Panc1 (cell line): ENCODE measurements at regions not wholly inside any gene's neighbourhood (a gene's known extent, or its start where the extent isn't known, plus 50 kb on each side); places are given as distances from the start of the nearest gene placed in this dataset.

Experiments
- ATAC-seq: fragments of 200-7000 bp; cut with Tn5 transposase; 2 replicates; pipeline ENCODE4 v1.9.1; 2020; ENCODE audit warnings: mild to moderate bottlenecking, moderate library complexity
- BruUV-seq: library from RNA; stranded (reverse); fragments of 400-500 nt; replicated peaks from 2 replicates; lab custom pipeline; 2021; lab: Mats Ljungman, UMichigan
- CTCF ChIA-PET: fragments of 300-600 bp; sonication (Branson Sonifier 250); formaldehyde crosslinking; loops from one replicate; lab custom pipeline; 2022; ENCODE audit warnings: antibody characterized with exemption; lab: Charles Lee
- POLR2A ChIA-PET: fragments of 300-600 bp; sonication (Branson Sonifier 250); formaldehyde crosslinking; loops from one replicate; lab custom pipeline; 2022; ENCODE audit warnings: antibody characterized with exemption; lab: Charles Lee
- DNase-seq: peaks from one replicate; pipeline ENCODE4 v3.0.0-alpha.2; 2010; ENCODE audit warnings: low read depth, low spot score
- H3K27ac ChIP-seq: 2 replicates; pipeline ENCODE4 v1.5.1; 2011; ENCODE audit warnings: mild to moderate bottlenecking, low read length, inconsistent platforms
- H3K27me3 ChIP-seq: fragments of 200-500 bp; sonication (Bioruptor generic); 2 replicates; pipeline ENCODE4 v1.6.0; 2014; ENCODE audit warnings: low read length, inconsistent platforms; ENCODE audit not compliant: control insufficient read depth, insufficient read depth
- H3K36me3 ChIP-seq: fragments of 200-500 bp; sonication (Bioruptor generic); 2 replicates; pipeline ENCODE4 v1.5.1; 2014; ENCODE audit warnings: inconsistent platforms, mild to moderate bottlenecking, low read length, moderate library complexity; ENCODE audit not compliant: control insufficient read depth, insufficient read depth
- H3K4me1 ChIP-seq: 2 replicates; pipeline ENCODE4 v1.5.1; 2011; ENCODE audit warnings: inconsistent platforms, mild to moderate bottlenecking, low read length, moderate library complexity; ENCODE audit not compliant: control insufficient read depth, insufficient read depth
- H3K4me3 ChIP-seq, 2 experiments: 2 replicates each; pipeline ENCODE4 v1.5.1; 2011 to 2012; ENCODE audit warnings: low read depth in 2 of 2, low read length in 2 of 2, mild to moderate bottlenecking in 2 of 2, inconsistent platforms in 1 of 2, moderate library complexity in 1 of 2
- H3K9me3 ChIP-seq: fragments of 200-500 bp; sonication (Bioruptor generic); 2 replicates; pipeline ENCODE4 v1.5.1; 2014; ENCODE audit warnings: low read depth, mild to moderate bottlenecking, inconsistent platforms, low read length, moderate library complexity; ENCODE audit not compliant: control insufficient read depth, insufficient read depth
- CTCF ChIP-seq: fragments of 450-650 bp; IDR thresholded peaks from 2 replicates; pipeline ENCODE4 v1.5.1; 2017; ENCODE audit warnings: mild to moderate bottlenecking
- POLR2AphosphoS5 ChIP-seq: IDR thresholded peaks from 2 replicates; pipeline ENCODE4 v1.6.1; 2012; ENCODE audit warnings: mild to moderate bottlenecking, low read depth, low read length, moderate library complexity
- REST ChIP-seq, 2 experiments: IDR thresholded peaks; 2 replicates each; pipeline ENCODE4 v1.6.1; 2011 to 2012; ENCODE audit warnings: low read depth in 2 of 2, control low read depth in 1 of 2, low read length in 1 of 2, mild to moderate bottlenecking in 1 of 2, moderate library complexity in 1 of 2; ENCODE audit not compliant: insufficient read depth in 1 of 2
- SIN3A ChIP-seq: IDR thresholded peaks from 2 replicates; pipeline ENCODE4 v1.6.1; 2012; ENCODE audit warnings: low read depth, mild to moderate bottlenecking, low read length, moderate library complexity, borderline replicate concordance; ENCODE audit not compliant: insufficient read depth
- TCF7L2 ChIP-seq: IDR thresholded peaks from 2 replicates; pipeline ENCODE4 v1.6.1; 2011; ENCODE audit warnings: mild to moderate bottlenecking, low read depth, low read length, inconsistent platforms
- in situ Hi-C: cut with HindIII; loops from 2 replicates; pipeline ENCODE4 v1.10.0; 2016; ENCODE audit warnings: low sequenced_read_pairs, low pct_unique_long_range_greater_than_20kb
- intact Hi-C: fragments of 100-400 bp; cut with micrococcal nuclease; formaldehyde crosslinking; loops from one replicate; pipeline ENCODE4 v1.10.0; 2022; ENCODE audit not compliant: unreplicated experiment

GRCh38 chr6:140874066-140874465, 1258.7 kb upstream of the GJE1 start:
- no peaks in the 10 kb centered on the region for H3K4me1 ChIP-seq
- no peaks in the 10 kb centered on the region for H3K36me3 ChIP-seq
- no peak overlapping the region for H3K27ac ChIP-seq
- 0 out of 2 replicates have a peak, but pooled peaks cover 2% of the 10 kb centered on the region for H3K9me3 ChIP-seq
- intact Hi-C loops, result no loop called here
- no TSS peak for BruUV-seq
- TF ChIP-seq TCF7L2 (no peak), CTCF (no peak), SIN3A (no peak), POLR2AphosphoS5 (no peak), REST (IDR thresholded peaks at IDR 0.05; ENCODE audit: insufficient read depth in 1 of 2, low read depth in 2 of 2, low read length in 1 of 2) (no peak)
- H3K27me3 ChIP-seq, result no peaks in the 10 kb centered on the region
- POLR2A ChIA-PET, result interaction anchor here (0.5 kb wide), 1 partner anchor 1416 kb away, joined by 5 read pairs; no protein-coding TSS in a partner anchor
- no peak overlapping the region for H3K4me3 ChIP-seq
- CTCF ChIA-PET, result no interaction called here
- in situ Hi-C loops, result no loop called here
- DNase-seq, result no peak
- ATAC-seq, result no peak

GRCh38 chr6:140872885-140873284, 1259.8 kb upstream of the GJE1 start:
- ChIA-PET CTCF (no interaction called here), POLR2A (no interaction called here)
- no peak for TF ChIP-seq CTCF
- no peak for TF ChIP-seq POLR2AphosphoS5
- no peaks in the 10 kb centered on the region for H3K36me3 ChIP-seq
- 0 out of 2 replicates have a peak, but pooled peaks cover 2% of the 10 kb centered on the region for H3K9me3 ChIP-seq
- no peak for ATAC-seq
- no peak overlapping the region for H3K27ac ChIP-seq
- no peak overlapping the region for H3K4me3 ChIP-seq
- H3K27me3 ChIP-seq, result no peaks in the 10 kb centered on the region
- in situ Hi-C loops (no loop called here), intact Hi-C loops (no loop called here)
- no peaks in the 10 kb centered on the region for H3K4me1 ChIP-seq
- no peak for DNase-seq
- BruUV-seq, result no TSS peak
